Astrocyte (in vitro differentiated cells and primary cell): ENCODE measurements at regions not wholly inside any gene's neighbourhood (a gene's known extent, or its start where the extent isn't known, plus 50 kb on each side); places are given as distances from the start of the nearest gene placed in this dataset.

ENCODE experiments used
- DNase-seq: peaks from one replicate; pipeline ENCODE4 v3.0.0-alpha.2; 2010; ENCODE audit warnings: low read depth
- FAIRE-seq: peaks from 2 replicates; lab custom pipeline; 2011; peaks lifted over from hg19 to GRCh38; lab: Jason Lieb, UNC
- H2AFZ ChIP-seq: 2 replicates; pipeline ENCODE4 v1.6.0; 2012; ENCODE audit warnings: low read depth, low read length, inconsistent platforms
- H3K27ac ChIP-seq: 2 replicates; pipeline ENCODE4 v1.5.1; 2011; ENCODE audit warnings: low read depth, low read length, inconsistent platforms
- H3K27me3 ChIP-seq: 2 replicates; pipeline ENCODE4 v1.6.0; 2011; ENCODE audit warnings: low read length, inconsistent platforms; ENCODE audit not compliant: insufficient read depth
- H3K36me3 ChIP-seq: 2 replicates; pipeline ENCODE4 v1.5.1; 2011; ENCODE audit warnings: low read length, inconsistent platforms; ENCODE audit not compliant: insufficient read depth
- H3K4me1 ChIP-seq: 2 replicates; pipeline ENCODE4 v1.5.1; 2011; ENCODE audit warnings: low read length, inconsistent platforms; ENCODE audit not compliant: insufficient read depth
- H3K4me2 ChIP-seq: 2 replicates; pipeline ENCODE4 v1.6.0; 2012; ENCODE audit warnings: low read length, inconsistent platforms
- H3K4me3 ChIP-seq: 2 replicates; pipeline ENCODE4 v1.5.1; 2011; ENCODE audit warnings: low read depth, mild to moderate bottlenecking, low read length, inconsistent platforms; ENCODE audit not compliant: insufficient read depth
- H3K79me2 ChIP-seq: 2 replicates; pipeline ENCODE4 v1.6.0; 2012; ENCODE audit warnings: mild to moderate bottlenecking, low read length, inconsistent platforms; ENCODE audit not compliant: insufficient read depth
- H3K9ac ChIP-seq: 2 replicates; pipeline ENCODE4 v1.6.0; 2012; ENCODE audit warnings: mild to moderate bottlenecking, low read length, inconsistent platforms
- H3K9me3 ChIP-seq: 2 replicates; pipeline ENCODE4 v1.5.1; 2012; ENCODE audit warnings: low read depth, mild to moderate bottlenecking, low read length, inconsistent platforms; ENCODE audit not compliant: insufficient read depth
- H4K20me1 ChIP-seq: 2 replicates; pipeline ENCODE4 v1.6.0; 2012; ENCODE audit warnings: low read length, inconsistent platforms; ENCODE audit not compliant: insufficient read depth
- H3K27ac Mint-ChIP-seq: one replicate; pipeline ENCODE4 v1.8.0; 2021; ENCODE audit warnings: mild to moderate bottlenecking, mixed read lengths; ENCODE audit not compliant: unreplicated experiment
- H3K27me3 Mint-ChIP-seq: one replicate; pipeline ENCODE4 v1.8.0; 2021; ENCODE audit warnings: low read depth, mixed read lengths; ENCODE audit not compliant: unreplicated experiment
- H3K36me3 Mint-ChIP-seq: one replicate; pipeline ENCODE4 v1.8.0; 2021; ENCODE audit warnings: low read depth, mixed read lengths; ENCODE audit not compliant: unreplicated experiment
- H3K4me1 Mint-ChIP-seq: one replicate; pipeline ENCODE4 v1.8.0; 2021; ENCODE audit warnings: low read depth, mixed read lengths; ENCODE audit not compliant: unreplicated experiment
- H3K4me3 Mint-ChIP-seq: one replicate; pipeline ENCODE4 v1.8.0; 2021; ENCODE audit warnings: mild to moderate bottlenecking, moderate library complexity, mixed read lengths; ENCODE audit not compliant: unreplicated experiment
- H3K9me3 Mint-ChIP-seq: one replicate; pipeline ENCODE4 v1.8.0; 2021; ENCODE audit warnings: mild to moderate bottlenecking, mixed read lengths; ENCODE audit not compliant: unreplicated experiment
- EZH2 ChIP-seq: IDR thresholded peaks from 2 replicates; pipeline ENCODE4 v1.6.1; 2012; ENCODE audit warnings: mild to moderate bottlenecking, low read length, inconsistent platforms; ENCODE audit not compliant: insufficient read depth
- TF ChIP-seq, protein P1 (sequence below): IDR thresholded peaks from 2 replicates; pipeline ENCODE4 v1.5.1; 2011; ENCODE audit warnings: low read depth, mild to moderate bottlenecking, inconsistent platforms, low read length, moderate library complexity; ENCODE audit not compliant: insufficient read depth

DNA sequence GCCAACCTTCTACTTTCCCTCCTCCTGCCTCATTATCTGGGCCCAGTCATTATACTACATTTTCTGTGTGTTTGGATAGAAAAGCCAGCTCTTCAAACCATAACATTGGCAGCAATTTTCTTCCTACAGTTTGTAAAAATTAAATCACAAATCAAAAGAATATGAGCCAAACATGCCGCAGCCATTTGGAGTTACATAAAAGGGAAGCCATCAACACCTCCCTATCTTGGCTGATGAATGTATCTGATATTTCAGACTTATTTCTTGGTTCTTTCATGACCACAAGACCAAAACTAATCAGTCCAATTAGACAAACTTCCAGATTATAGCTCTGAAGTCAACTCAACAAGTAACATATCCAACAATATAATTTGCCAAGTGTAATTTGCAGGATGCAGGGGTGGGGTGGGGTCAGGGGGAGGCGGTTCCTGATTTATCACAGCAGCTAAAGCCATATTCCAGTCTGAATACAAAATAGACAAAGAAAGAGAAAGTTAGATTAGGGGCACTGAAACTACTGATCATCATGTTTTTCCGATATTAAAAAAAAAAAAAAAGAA lies 89.4 kb upstream of the CNTLN start:
- no peaks in the 10 kb centered on the region for H4K20me1 ChIP-seq
- no peaks in the 10 kb centered on the region for H3K4me1 ChIP-seq
- TF ChIP-seq, protein P1, sequence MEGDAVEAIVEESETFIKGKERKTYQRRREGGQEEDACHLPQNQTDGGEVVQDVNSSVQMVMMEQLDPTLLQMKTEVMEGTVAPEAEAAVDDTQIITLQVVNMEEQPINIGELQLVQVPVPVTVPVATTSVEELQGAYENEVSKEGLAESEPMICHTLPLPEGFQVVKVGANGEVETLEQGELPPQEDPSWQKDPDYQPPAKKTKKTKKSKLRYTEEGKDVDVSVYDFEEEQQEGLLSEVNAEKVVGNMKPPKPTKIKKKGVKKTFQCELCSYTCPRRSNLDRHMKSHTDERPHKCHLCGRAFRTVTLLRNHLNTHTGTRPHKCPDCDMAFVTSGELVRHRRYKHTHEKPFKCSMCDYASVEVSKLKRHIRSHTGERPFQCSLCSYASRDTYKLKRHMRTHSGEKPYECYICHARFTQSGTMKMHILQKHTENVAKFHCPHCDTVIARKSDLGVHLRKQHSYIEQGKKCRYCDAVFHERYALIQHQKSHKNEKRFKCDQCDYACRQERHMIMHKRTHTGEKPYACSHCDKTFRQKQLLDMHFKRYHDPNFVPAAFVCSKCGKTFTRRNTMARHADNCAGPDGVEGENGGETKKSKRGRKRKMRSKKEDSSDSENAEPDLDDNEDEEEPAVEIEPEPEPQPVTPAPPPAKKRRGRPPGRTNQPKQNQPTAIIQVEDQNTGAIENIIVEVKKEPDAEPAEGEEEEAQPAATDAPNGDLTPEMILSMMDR: no peak
- no peak for TF ChIP-seq EZH2
- Mint-ChIP-seq H3K4me1 (no peaks in the 10 kb centered on the region), H3K9me3 (peaks cover 3% of the 10 kb centered on the region), H3K4me3 (no peak overlapping the region), H3K27ac (no peak overlapping the region), H3K27me3 (no peaks in the 10 kb centered on the region), H3K36me3 (no peaks in the 10 kb centered on the region)
- DNase-seq (no peak), FAIRE-seq (no peak)
- H3K27ac ChIP-seq: no peak overlapping the region
- no peaks in the 10 kb centered on the region for H3K27me3 ChIP-seq
- H3K4me3 ChIP-seq: no peak overlapping the region
- no peak overlapping the region for H3K9ac ChIP-seq
- no peaks in the 10 kb centered on the region for H3K79me2 ChIP-seq
- H2AFZ ChIP-seq: no peak overlapping the region
- H3K9me3 ChIP-seq: no peaks in the 10 kb centered on the region
- no peaks in the 10 kb centered on the region for H3K36me3 ChIP-seq
- no peak overlapping the region for H3K4me2 ChIP-seq

DNA sequence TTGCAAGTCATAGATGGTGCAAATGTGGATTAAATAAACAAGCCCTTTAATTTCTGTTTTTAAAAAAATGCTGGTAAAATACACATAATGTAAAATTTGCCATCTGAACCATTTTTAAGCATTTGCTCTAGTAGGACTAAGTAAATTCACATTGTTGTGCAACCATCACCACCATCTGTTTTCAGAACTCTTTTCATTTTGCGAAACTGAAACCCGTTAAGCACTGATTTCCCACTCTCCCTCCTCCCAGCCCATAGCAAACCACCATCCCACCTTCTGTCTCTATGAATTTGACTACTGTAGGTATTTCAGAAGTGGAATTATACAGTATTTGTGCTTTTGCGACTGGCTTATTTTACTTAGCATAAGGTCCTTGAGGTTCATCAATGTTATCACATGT lies 103.3 kb upstream of the CNTLN start:
- Histone ChIP-seq H3K4me3 (no peak overlapping the region), H3K36me3 (no peaks in the 10 kb centered on the region), H3K27ac (no peak overlapping the region), H3K4me2 (no peak overlapping the region), H3K9me3 (no peaks in the 10 kb centered on the region), H3K9ac (no peak overlapping the region), H2AFZ (no peak overlapping the region), H3K27me3 (no peaks in the 10 kb centered on the region), H3K79me2 (no peaks in the 10 kb centered on the region), H3K4me1 (no peaks in the 10 kb centered on the region), H4K20me1 (no peaks in the 10 kb centered on the region)
- FAIRE-seq: no peak
- peaks cover 6% of the 10 kb centered on the region for H3K9me3 Mint-ChIP-seq
- no peaks in the 10 kb centered on the region for H3K27me3 Mint-ChIP-seq
- H3K4me3 Mint-ChIP-seq: no peak overlapping the region
- H3K4me1 Mint-ChIP-seq: no peaks in the 10 kb centered on the region
- DNase-seq: no peak
- TF ChIP-seq, protein P1: no peak
- TF ChIP-seq EZH2: no peak
- H3K36me3 Mint-ChIP-seq: no peaks in the 10 kb centered on the region
- no peak overlapping the region for H3K27ac Mint-ChIP-seq

- Mint-ChIP-seq H3K4me3 (no peak overlapping the region), H3K27ac (no peak overlapping the region), H3K4me1 (peaks cover 6% of the 10 kb centered on the region), H3K9me3 (peaks cover 6% of the 10 kb centered on the region), H3K27me3 (no peaks in the 10 kb centered on the region), H3K36me3 (no peaks in the 10 kb centered on the region)
- no peak for DNase-seq
- no peaks in the 10 kb centered on the region for H3K9me3 ChIP-seq
- H3K9ac ChIP-seq: no peak overlapping the region
- H3K4me2 ChIP-seq: no peak overlapping the region
- no peaks in the 10 kb centered on the region for H3K36me3 ChIP-seq
- H3K4me1 ChIP-seq: no peaks in the 10 kb centered on the region
- H4K20me1 ChIP-seq: no peaks in the 10 kb centered on the region
- H3K27me3 ChIP-seq: no peaks in the 10 kb centered on the region
- no peak overlapping the region for H2AFZ ChIP-seq
- no peaks in the 10 kb centered on the region for H3K79me2 ChIP-seq
- no peak for FAIRE-seq
- no peak overlapping the region for H3K4me3 ChIP-seq
- no peak for TF ChIP-seq EZH2
- TF ChIP-seq, protein P1: no peak
- no peak overlapping the region for H3K27ac ChIP-seq
Observed at GRCh38 chr9:17025281-17025680, 109.6 kb upstream of the CNTLN start.
